GM21381 (cell line): ENCODE measurements at regions not wholly inside any gene's neighbourhood (a gene's known extent, or its start where the extent isn't known, plus 50 kb on each side); places are given as distances from the start of the nearest gene placed in this dataset.

Experiments
- ATAC-seq: cut with Tn5 transposase; IDR thresholded peaks from one replicate; pipeline ENCODE4 v1.9.1; 2021; ENCODE audit warnings: mild to moderate bottlenecking, moderate library complexity; ENCODE audit not compliant: unreplicated experiment

DNA sequence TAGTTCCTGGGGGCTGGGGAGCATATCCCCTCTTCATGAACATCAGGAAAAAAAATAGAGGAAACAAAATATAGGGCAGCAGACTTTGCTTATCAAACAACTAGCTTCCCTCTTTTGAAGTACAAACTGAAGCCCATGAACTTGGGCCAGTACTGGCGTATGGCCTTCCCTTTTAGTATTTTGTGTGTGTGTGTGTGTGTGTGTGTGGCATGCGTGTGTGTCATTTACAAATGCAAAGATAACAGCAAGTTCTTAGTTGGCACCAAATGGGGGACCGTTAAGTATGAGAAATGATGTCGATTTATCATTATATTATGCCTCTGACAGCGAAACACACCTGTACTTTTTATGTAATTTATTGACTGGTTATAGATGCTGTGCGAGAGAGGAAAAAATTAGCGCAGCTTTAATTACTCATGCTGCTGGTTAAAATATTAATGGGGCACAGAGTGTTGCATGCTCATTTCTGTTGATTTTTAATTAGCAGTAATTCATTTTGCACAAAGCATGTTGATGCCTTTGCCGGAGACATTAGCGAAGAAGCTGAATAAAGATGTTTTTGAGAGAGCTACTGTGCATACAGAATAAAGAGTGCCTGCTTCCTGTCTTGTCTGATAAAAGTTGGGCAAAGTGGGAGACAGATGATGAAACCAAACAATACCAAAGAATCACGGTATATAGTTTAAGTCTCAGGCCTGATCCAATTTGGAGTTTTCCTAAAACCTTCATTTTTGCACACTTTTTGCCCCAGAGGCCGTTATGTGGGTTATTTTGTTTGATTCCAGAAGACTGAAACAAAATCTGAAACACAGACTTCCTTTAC, 297.1 kb downstream of the SATB1 start:
- ATAC-seq: no peak

DNA sequence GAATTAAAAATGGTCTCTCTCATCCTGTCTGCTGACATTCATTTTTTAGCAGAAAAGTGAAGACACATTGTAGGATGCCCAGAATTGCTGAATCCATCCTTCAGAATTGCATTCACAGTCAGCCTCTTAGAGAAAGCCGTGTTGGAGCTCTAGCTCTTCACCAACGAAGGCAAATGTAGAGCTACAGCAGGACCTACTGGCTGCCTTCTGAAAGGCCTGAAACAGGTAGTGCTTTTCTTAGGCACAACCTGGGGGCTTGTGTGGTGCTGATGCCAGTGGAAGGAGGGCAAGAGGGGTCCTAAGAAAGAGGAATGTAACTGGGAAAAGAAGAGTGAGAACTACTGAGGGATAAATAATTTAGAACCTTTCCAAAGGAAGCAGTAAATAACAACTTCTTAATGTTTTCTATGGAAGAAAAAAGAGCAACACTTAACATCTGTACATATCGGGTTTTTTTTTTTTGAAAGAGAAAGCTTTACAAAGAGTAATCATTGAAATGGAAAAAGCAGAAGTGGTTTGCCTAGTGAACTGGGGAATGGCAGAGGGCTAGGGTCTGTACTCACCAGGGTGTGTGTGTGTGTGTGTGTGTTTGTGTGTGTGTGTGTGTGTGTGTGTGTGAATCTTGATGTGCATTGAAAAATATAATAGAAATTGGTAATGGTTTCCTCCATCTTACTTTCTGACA, 297.8 kb downstream of the SATB1 start:
- ATAC-seq: peak; percentile 87

GRCh38 chr3:18126772-18127171, 298.4 kb downstream of the SATB1 start:
- ATAC-seq: no peak

DNA sequence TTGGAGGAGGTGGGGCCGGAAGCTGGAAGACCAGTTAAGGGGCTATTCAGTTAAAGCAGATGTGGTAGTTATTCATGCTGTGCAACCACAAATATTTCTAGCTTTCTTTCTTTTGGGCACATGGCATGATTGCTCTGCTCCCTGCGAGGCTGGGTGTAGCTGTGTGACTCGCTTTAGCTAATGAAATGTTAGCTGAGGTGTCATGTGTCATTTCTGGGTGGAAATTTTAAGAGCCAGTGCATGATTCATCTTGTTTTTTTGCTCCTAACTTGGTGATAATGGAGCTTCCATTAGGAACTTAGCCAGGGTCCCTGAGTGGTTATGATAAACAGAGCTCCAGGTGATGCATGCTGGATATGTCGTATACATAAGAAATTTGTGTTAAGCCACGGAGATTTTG, 300.6 kb downstream of the SATB1 start:
- no peak for ATAC-seq

DNA sequence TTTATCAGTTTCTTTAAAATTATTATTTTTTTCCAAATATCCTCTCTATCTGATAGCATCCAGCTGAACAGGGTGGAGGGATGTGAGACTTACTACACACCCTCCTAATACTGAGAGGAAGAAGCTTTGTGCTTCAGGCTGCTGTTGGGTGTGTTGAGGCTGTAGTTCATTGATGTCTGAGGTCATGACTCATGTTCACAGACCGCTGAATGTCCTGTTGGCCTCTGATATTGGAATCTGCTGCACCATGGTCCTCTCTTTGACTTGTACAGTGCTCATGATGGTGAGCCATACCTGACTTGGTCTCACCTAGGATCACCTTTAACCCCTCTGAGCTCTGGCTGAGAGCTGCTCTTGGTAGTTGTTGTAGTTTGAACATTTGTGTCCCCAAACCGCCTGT, 302.9 kb downstream of the SATB1 start:
- no peak for ATAC-seq

GRCh38 chr3:18121020-18121419, 304.1 kb downstream of the SATB1 start:
- no peak for ATAC-seq

- ATAC-seq: no peak
Observed at GRCh38 chr3:18119866-18120265, 305.3 kb downstream of the SATB1 start.

DNA sequence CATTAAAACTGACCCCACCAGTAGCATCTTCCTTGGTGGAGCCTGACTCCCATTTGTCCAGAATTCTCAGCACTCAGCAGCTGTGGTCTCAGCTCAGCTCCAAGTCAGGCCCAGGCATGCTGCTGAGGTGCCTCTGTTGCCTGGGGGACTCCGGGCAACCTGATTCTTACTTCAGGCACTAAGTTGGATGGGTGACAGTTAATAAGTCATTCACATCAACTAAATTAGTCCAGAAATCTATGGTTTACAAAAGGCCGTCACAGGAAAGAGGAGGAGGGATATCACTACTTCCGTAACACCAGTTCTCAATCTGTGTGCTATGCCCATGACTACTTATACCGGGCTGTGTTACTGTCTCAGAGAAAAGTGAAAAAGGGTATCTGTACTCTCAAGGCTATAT, 310.2 kb downstream of the SATB1 start:
- no peak for ATAC-seq

- no peak for ATAC-seq
Observed at GRCh38 chr3:18113417-18113816, 311.7 kb downstream of the SATB1 start.

- no peak for ATAC-seq
Observed at GRCh38 chr3:18112674-18113375, 312.3 kb downstream of the SATB1 start.

GRCh38 chr3:18111796-18112232, 313.3 kb downstream of the SATB1 start:
- peak; percentile 88 for ATAC-seq

- no peak for ATAC-seq
Observed at GRCh38 chr3:18103591-18103990, 321.5 kb downstream of the SATB1 start.

DNA sequence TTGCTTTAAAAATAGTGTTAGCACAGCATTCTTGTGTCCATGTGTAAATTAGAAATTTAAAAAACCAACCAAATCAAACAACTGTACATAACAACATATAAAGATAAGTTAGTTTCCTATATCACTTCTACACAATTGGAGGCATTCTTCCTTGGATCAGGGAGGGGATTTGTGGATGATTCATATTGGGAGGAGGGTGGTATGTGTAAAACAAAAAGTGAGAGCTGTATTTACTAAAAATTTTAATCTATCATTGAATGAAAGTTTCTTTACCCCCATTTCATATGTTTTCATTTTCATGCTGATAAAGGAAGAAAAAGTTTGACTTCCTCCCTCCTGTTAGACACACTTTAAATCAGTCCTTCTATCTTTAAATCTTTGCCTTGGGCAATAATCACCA, 325.0 kb downstream of the SATB1 start:
- ATAC-seq: no peak

- ATAC-seq: no peak
Observed at GRCh38 chr3:18099611-18100010, 325.5 kb downstream of the SATB1 start.

GRCh38 chr3:18098960-18099587, 326.1 kb downstream of the SATB1 start:
- ATAC-seq: no peak

DNA sequence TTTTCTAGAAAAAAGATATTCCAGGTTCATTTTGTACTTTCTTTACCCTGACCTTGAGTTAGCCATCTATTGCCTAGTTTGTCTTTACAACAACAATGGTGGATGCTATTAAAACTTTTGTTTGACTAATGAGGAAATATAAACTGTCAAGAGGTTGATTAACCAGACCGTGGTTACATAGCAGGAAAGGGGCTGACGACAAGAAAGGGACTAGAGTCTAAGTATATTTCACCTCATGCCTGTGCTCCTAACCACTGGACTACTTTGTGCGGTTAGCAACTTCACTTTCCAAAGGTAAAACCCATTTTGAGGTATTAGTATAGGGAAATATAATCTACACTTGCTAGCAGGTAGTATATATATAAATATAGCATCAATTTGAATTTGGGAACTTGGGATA, 327.1 kb downstream of the SATB1 start:
- no peak for ATAC-seq

GRCh38 chr3:18097473-18097872, 327.7 kb downstream of the SATB1 start:
- ATAC-seq: no peak

DNA sequence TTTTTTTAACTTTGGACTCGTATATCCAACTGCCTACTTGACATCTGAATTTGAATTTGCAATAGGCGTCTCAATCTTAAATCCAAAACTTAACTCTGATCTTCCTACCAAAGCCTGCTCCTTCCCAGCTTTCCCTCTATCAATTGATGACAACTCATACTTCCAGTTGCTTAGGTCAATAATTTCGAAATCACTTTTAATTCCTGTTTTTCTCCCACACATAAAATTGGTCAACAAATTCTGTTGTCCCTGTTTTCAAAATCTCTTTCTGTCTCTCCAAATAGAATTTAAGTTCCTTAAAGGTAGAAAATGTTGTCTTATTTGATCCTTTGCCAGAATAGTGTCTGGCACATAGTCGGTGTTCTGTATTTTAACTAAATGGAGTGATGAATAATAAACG, 332.4 kb downstream of the SATB1 start:
- ATAC-seq: no peak

DNA sequence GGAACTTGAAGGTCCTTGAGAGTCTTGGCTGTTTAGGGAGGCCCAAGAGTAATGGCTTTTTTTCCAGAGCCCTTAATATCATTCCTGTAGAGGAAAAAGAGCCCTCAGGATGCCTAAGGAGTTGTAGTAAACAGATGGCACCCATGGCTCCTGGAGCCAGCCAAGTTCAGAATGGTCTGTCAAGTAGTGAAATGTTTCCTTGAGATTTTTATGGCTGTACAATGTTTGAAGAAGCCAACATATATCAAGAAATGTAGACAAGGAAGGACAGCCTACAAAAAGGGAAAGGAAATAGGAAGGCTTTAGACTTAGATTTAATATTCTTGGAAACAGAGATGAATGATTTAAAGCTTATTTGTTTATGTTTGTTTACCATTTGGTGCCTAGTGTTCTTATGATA, 334.8 kb downstream of the SATB1 start:
- no peak for ATAC-seq

DNA sequence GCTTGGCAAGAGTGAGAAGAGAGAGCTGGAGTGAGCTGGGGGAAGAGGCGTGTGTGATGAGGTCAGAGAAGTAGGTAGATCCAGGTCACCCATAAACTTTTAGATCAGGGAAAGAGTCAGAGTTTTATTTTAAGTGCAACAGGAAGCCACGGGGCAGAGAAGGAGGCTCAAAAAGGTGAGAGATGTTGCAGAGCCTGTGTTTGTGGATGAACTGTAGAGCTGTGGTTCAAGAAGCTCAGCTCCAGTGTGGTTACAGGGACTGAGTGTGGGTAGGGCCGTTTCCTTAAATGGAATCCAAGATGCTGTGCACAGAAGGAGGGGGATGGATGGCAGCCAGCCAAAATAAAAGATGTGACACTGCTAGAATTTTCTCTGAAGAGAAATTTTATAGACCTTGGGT, 337.2 kb downstream of the SATB1 start:
- ATAC-seq: no peak

GRCh38 chr3:18086760-18087159, 338.4 kb downstream of the SATB1 start:
- ATAC-seq: no peak
